ENCODE measurements at regions not wholly inside any gene's neighbourhood (a gene's known extent, or its start where the extent isn't known, plus 50 kb on each side); places are given as distances from the start of the nearest gene placed in this dataset.
"Not testable (repeated sequence)": the region's sequence is repeated elsewhere in the genome, so short reads cannot be mapped to it uniquely, and the experiment has no call there.

GRCh38 chr14:65966188-65966587 lies 520.0 kb upstream of the CCDC196 start:
- DNase-seq (ENCODE audit: low read depth in 2 of 2), result no peak

- DNase-seq (ENCODE audit: low read depth in 2 of 2), result no peak
Observed at GRCh38 chr14:65972346-65972870, 513.8 kb upstream of the CCDC196 start.

- DNase-seq (ENCODE audit: low read depth in 2 of 2), result no peak
Observed at GRCh38 chr14:65972891-65973290, 513.3 kb upstream of the CCDC196 start.

GRCh38 chr14:65975865-65976264 lies 510.3 kb upstream of the CCDC196 start:
- DNase-seq (ENCODE audit: low read depth in 2 of 2), result no peak

GRCh38 chr14:65976761-65977404 lies 509.3 kb upstream of the CCDC196 start:
- no peak for DNase-seq (ENCODE audit: low read depth in 2 of 2)

- no peak for DNase-seq (ENCODE audit: low read depth in 2 of 2)
Observed at GRCh38 chr14:65981192-65981843, 504.9 kb upstream of the CCDC196 start.

- DNase-seq (ENCODE audit: low read depth in 2 of 2), result no peak
Observed at GRCh38 chr14:65986041-65986440, 500.1 kb upstream of the CCDC196 start.

- DNase-seq (ENCODE audit: low read depth in 2 of 2), result no peak
Observed at GRCh38 chr14:65989981-65990380, 496.2 kb upstream of the CCDC196 start.

- no peak for DNase-seq (ENCODE audit: low read depth in 2 of 2)
Observed at GRCh38 chr14:65991104-65991503, 495.1 kb upstream of the CCDC196 start.

GRCh38 chr14:65991935-65992334 lies 494.2 kb upstream of the CCDC196 start:
- DNase-seq (ENCODE audit: low read depth in 2 of 2), result not testable (repeated sequence)

- no peak for DNase-seq (ENCODE audit: low read depth in 2 of 2)
Observed at GRCh38 chr14:65993103-65993502, 493.1 kb upstream of the CCDC196 start.

- DNase-seq (ENCODE audit: low read depth in 2 of 2), result no peak
Observed at GRCh38 chr14:65993996-65994395, 492.2 kb upstream of the CCDC196 start.

- DNase-seq (ENCODE audit: low read depth in 2 of 2), result no peak
Observed at GRCh38 chr14:65997347-65997746, 488.8 kb upstream of the CCDC196 start.

GRCh38 chr14:65999865-66000264 lies 486.3 kb upstream of the CCDC196 start:
- no peak for DNase-seq (ENCODE audit: low read depth in 2 of 2)

- no peak for DNase-seq (ENCODE audit: low read depth in 2 of 2)
Observed at GRCh38 chr14:66000766-66001165, 485.4 kb upstream of the CCDC196 start.

GRCh38 chr14:66001356-66001755 lies 484.8 kb upstream of the CCDC196 start:
- no peak for DNase-seq (ENCODE audit: low read depth in 2 of 2)

- DNase-seq (ENCODE audit: low read depth in 2 of 2), result no peak
Observed at GRCh38 chr14:66003082-66003730, 483.0 kb upstream of the CCDC196 start.

- no peak for DNase-seq (ENCODE audit: low read depth in 2 of 2)
Observed at GRCh38 chr14:66005900-66006434, 480.2 kb upstream of the CCDC196 start.

- DNase-seq (ENCODE audit: low read depth in 2 of 2), result no peak
Observed at GRCh38 chr14:66008631-66009030, 477.5 kb upstream of the CCDC196 start.

- no peak for DNase-seq (ENCODE audit: low read depth in 2 of 2)
Observed at GRCh38 chr14:66009089-66009488, 477.1 kb upstream of the CCDC196 start.

GRCh38 chr14:66010695-66011094 lies 475.5 kb upstream of the CCDC196 start:
- no peak for DNase-seq (ENCODE audit: low read depth in 2 of 2)

- DNase-seq (ENCODE audit: low read depth in 2 of 2), result no peak
Observed at GRCh38 chr14:66011855-66012254, 474.3 kb upstream of the CCDC196 start.

- not testable (repeated sequence) for DNase-seq (ENCODE audit: low read depth in 2 of 2)
Observed at GRCh38 chr14:66013607-66014006, 472.6 kb upstream of the CCDC196 start.
